HCT116 (cell line): ENCODE measurements at regions not wholly inside any gene's neighbourhood (a gene's known extent, or its start where the extent isn't known, plus 50 kb on each side); places are given as distances from the start of the nearest gene placed in this dataset.

ENCODE experiments used
- CTCF ChIP-seq, 3 experiments: fragments of 200-600 bp in 1 of 3; sonication (generic) in 1 of 3; IDR thresholded peaks in 2 of 3; conservative IDR thresholded peaks in 1 of 3; 2 replicates each; pipeline ENCODE4 v1.5.1; 2012 to 2017; ENCODE audit warnings: low read depth in 2 of 3, low read length in 2 of 3, antibody characterized with exemption in 1 of 3, borderline replicate concordance in 1 of 3, control low read depth in 1 of 3, mild to moderate bottlenecking in 1 of 3, mixed read lengths in 1 of 3, mixed run types in 1 of 3, moderate library complexity in 1 of 3; ENCODE audit not compliant: insufficient read depth in 1 of 3
- POLR2AphosphoS5 ChIP-seq: IDR thresholded peaks from 2 replicates; pipeline ENCODE4 v1.6.1; 2011; ENCODE audit warnings: mild to moderate bottlenecking, low read depth, low read length, moderate library complexity
- ZFX ChIP-seq: fragments of 450-650 bp; IDR thresholded peaks from 2 replicates; pipeline ENCODE4 v1.6.1; 2017

GRCh38 chr9:96117398-96118080, 184.4 kb downstream of the HSD17B3 start:
- no peak for TF ChIP-seq ZFX
- TF ChIP-seq POLR2AphosphoS5 = no peak
- TF ChIP-seq CTCF (IDR thresholded peaks at IDR 0.05 in 2 of 3, conservative IDR thresholded peaks at IDR 0.05 in 1 of 3; ENCODE audit: borderline replicate concordance in 1 of 3, insufficient read depth in 1 of 3, low read depth in 2 of 3, low read length in 2 of 3) = no peak
